GM21619 (cell line): ENCODE measurements at regions not wholly inside any gene's neighbourhood (a gene's known extent, or its start where the extent isn't known, plus 50 kb on each side); places are given as distances from the start of the nearest gene placed in this dataset.
"Not testable (repeated sequence)": the region's sequence is repeated elsewhere in the genome, so short reads cannot be mapped to it uniquely, and the experiment has no call there.

ENCODE experiments used
- ATAC-seq: cut with Tn5 transposase; IDR thresholded peaks from one replicate; pipeline ENCODE4 v1.9.1; 2021; ENCODE audit not compliant: unreplicated experiment

DNA sequence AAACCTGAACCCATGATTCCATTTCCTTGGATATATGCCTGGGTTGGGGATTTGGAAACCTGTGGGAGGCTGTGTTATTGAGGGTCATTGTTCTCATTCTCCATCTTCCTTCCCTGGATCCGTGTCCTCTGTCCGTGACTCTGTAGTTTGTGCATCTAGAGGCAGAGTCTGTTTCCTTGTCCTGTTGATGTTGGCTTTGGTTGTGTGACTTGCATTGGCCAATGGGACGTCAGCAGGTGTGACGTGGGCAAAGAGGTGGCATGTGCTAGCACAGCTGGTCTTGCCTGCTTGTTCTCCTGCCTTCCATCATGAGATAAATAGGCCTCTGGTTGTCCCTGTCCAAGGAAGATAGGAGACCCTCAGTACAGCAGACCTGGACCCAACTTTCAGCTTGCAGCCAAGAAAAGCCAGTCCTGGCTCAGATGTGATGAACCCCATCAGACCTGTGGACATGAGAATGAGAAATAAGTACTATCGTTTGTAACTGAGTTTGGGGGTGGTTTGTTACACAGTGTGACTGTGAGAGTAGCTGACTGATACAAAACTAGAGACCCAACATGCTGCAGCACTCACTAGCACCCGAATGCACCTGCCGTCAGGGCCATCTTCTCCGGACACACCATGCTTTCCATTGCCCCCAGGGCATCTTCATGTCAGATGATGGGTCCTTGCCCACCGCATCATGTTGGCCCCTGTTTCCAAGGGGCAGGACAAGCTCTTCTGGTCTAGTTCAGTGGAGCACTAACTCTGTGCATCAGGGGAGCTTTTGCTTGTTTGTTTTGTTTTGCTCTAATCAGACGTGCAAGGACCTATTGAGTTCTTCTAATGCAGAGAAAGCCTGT, 195.3 kb upstream of the SULF2 start:
- ATAC-seq = no peak

DNA sequence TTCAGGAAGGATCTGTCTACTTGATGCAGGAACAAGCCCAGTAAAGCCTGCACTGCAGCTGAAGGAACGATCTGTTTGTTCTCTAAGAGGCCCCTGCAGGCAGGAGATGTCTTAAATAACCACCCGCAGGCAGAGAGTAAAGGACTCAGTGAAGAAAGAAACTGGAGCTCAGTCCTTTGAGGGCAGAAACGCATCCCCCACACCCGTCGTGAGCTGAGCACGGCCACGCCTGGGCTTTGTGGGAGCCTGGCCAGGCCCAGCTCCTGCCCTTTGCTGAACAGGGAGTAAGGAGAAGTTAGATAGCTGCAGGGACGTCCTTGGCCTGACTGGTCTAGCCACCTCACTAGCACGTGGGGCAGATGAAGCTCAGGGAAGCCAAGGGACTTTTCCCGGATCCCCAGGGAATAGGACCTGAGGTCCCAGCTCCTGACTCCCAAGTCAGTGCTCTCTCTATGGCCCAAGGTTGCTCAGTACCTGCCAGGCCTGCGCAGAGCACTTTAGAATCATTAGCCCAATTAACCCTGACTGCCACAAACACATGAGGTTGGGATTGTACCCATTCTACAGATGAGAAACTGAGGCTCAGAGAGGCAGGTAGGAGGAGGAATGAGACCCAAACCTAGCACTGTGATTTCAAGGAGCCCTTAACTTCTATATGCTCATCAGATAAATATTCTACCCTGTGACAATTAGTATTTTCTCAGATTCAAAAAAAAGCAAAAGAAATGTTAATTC, 194.2 kb upstream of the SULF2 start:
- ATAC-seq = not testable (repeated sequence)

DNA sequence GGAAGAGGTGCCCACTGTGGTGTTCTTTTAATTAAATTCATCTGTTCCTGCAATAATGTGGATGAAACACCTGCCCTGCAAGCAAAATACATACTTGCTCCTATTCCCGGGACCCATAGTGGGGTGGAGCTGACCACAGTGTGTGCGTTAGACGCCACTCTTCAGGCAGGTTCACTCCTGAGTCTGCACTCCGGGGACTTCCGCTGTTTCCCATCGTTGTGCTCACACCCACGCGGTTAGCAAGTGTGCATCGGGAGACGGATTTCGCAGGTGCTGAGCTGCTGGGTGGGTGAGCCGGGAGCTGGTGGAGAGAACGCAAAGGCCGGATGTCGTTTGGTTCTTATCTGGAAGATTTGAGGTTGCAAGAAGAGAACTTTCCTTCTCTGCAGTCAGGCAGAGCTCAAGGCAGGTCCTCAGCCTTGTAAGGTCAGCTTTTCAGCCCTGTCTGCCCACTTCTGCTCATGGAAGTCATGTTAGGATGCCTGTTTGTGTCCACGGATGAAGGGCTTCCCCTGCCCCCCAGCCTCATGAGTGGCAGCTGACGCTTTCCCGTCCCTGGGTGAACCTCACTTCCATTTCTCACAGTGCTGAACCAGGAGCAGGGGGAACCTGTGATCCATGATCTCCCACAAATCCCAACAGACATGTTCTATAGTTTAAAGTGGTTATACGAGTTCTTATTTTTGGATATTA, 193.3 kb upstream of the SULF2 start:
- not testable (repeated sequence) for ATAC-seq

DNA sequence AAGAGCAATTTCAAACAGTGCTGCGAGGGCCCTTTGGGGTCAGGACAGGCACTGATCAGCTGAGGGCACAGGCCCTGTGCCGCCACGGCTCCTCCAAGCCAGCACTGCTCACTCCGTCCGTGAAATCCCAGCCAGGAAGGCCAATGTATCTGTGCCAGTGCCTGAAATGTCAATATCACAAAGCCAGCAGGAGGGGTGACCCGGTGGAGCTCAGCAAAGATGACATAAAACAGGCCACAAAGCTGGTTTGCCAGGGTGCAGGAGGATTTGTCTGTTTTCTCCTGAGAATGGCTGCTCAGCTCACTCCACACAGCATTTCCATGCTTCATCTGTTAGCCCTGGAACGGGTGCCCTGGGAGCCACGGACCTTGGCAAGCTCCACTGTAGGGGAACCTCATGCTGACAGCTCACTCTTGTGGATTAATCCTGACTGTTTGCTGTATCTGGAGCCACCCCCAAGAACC, 192.5 kb upstream of the SULF2 start:
- ATAC-seq = not testable (repeated sequence)

DNA sequence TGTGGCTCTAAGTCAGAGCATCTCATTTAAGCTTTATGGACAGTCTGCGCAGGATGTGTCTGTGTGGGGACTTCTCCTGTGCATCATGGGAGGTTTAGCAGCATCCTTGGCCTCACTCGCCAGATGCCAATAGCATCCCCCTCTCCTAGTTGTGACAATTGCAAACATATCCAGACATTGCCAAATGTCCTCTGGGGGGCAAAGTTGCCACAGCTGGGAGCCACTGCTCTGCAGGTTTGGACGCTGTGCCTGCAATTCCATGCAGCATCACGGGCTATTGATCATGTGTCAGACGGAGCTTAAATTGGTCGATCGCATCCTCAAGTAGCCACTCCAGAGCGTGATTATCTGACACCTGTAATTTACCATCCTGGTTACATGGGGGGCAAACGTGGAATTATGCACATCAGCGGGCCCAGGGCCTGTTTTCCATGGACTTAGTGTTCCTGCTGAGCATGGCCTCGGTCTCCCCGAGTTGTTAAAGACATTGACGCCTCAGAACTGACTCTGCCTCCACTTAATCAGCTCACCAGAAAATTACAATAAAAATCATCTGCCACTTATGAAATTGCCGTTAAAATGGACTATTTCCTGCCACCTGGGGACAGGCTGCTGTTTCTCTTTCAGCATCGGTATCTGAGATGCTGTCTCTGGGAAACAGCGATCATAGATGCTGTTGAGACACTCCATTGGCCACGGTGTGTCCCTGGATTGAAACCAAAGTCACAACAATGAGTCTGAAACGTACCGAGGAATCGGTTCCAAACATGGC, 191.9 kb upstream of the SULF2 start:
- ATAC-seq = not testable (repeated sequence)

DNA sequence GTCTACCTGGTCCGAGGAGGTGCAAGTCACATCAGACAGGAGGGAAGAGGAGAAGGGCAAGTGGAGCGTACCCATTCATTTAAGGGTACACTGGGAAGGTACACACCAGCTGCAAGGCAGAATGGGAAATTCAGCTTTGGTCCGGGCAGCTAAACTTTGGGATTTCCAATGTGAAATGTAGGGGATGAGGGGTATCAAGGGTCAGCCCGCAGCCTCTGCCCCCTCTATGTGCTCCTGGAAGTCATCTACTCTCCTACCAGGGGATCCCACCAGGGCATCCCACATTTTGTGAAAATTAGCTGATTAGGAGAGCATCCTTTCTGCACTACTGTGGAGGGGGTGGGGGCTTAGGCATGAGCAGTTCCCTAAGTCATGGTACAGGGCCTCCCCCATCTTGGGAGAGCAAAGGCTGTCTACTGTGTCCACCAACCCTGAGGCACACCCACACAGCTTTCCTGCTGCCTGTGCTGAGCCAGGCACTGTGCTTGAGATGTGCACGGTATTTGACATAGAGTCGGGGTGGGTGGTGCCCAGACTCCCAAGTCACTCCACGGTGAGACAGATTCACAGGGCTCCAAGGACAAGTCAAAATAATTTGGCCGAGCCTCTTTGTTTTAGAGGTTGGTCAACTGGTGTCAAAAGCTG, 189.1 kb upstream of the SULF2 start:
- ATAC-seq = no peak

DNA sequence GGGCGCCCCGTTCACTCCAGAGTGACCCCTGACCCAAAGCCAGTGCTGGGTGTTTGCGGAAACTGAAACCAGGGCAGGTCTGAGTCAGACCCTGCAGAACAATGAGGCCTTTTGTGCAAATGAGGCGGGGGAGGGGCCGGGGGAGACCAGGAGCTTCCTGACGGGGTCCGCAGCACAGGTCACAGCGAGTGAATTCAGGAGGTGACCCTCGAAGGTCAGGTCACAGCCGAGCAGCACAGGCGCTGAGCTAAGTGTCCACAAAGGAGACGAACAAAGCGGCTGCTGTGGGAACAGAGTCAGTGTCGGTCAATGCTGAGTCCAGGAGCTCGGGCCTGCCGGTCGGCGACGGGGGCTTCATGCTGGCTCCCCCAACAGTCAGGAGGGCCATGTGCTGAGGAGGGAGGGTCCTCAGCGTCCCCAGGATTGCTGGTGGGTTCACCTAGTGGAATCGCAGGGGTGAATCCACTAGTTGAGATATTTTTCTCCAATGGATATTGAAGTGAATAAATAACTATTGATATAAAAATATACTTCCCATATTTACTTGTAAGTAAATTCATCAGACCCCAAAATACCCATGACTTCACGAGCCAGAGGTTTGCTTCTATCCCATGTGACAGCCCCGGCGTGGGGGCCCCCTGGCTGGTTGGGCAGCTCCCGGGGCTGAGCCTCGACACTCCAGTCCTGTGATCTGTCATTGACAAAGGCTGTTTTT, 188.4 kb upstream of the SULF2 start:
- ATAC-seq = no peak

DNA sequence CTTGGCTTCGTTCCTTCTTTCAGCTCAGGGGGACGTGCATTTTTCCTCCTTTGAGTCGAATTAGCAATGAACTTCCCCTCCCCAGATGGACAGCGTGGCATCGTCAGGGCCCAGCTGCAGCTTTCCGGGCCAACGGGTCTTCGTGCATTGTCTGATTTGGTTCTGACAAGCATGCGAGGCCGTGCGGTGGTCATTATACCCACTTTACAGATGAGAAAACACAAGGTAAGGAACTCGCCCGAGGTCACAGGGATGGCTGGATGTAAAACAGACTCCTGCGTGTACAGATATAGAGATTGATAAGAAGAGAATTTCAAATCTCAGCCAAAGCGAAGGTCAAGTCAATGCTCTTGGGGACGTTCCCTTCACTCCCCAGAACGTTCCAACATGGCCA, 187.6 kb upstream of the SULF2 start:
- ATAC-seq = no peak

DNA sequence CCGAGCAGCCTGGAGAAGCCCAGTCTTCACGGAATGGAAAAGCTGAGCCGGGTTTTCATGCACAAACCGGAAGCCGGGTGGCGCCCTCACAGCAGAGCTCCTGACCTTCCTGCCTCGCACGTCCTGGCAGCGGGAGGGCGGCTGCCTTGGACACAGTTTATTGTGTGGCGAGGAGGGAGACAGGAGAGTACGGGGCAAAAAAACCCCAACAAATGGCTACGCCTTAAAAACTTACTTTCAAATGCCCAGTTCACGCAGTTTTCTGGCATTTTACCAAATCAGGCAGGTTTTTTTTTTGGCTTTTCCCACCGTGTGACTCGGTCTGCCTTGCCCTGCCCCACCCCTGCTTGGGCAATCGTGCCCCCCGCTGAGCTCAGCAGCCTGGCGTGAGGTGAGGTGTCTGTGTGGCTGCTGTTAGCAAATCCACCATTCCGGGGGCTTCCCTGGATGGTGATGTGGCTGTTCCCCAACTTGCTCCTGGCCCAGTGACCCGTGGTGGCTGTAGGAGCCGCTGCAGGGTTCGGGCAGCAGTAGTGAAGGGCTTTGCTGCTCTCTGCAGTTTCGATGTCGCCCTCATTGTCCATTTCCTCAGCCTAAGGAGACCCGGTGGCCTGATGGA, 187.1 kb upstream of the SULF2 start:
- not testable (repeated sequence) for ATAC-seq

DNA sequence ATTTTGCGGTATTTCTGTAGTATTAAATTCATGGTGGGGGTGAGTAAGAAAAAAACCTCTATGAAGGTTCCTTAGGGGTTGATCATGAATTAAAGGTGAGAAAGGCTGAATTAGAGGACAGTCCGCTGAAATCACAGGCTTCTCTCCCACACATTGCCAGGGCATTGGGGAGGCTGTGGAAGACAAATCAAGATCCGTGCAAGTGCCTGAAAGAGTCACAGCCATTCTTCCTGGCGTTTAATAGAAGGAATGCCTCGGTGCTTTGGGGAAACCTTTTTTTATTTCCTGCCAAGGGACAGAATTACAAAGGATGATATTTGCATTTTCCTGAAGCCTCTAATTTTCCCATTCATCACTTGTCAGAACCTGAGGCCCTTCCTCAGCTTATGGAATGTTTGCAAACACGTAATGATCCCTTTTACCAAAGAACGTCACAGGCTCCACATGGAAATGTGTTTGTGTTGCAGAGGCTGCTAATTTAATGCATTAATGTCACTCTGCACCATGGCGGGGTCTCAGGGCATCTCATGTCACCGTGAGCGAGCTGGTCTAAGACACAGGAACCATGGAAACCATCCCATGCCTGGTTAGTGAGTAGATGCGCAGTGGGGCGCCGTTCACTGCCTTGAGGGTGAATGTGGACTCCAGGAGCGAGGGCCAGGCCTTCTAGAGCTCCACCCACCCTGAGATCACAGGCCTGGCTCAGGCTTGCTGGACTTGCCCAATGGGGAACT, 185.9 kb upstream of the SULF2 start:
- ATAC-seq = no peak

DNA sequence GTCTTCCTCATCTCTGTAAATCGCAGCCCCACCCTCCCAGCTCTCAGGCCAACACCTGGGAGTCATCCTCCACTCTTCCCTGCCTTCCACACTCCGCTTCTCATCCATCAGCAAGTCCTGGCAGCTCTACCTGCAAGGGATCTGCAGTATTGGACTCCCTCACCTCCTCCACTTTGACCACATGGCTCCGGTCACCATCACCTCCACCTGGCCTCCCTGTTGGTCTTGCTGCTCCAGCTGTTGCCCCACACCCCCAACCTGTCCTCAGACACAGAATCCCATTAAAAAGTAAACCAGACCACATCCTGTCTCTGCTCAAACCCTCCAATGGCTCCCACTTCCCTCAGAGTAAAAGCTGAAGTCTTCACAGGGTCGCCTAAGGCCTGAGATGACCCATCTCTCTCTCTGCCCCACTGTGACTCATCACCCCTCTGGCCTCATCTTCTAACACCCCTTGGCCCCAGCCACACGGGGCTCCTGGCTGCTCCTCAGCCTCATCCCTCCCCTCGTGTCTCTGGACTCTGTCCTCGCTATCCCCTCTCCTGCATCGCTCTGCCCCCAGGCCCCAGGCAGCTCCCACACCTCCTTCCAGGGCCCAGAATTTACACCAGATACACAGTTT, 185.1 kb upstream of the SULF2 start:
- ATAC-seq = no peak

DNA sequence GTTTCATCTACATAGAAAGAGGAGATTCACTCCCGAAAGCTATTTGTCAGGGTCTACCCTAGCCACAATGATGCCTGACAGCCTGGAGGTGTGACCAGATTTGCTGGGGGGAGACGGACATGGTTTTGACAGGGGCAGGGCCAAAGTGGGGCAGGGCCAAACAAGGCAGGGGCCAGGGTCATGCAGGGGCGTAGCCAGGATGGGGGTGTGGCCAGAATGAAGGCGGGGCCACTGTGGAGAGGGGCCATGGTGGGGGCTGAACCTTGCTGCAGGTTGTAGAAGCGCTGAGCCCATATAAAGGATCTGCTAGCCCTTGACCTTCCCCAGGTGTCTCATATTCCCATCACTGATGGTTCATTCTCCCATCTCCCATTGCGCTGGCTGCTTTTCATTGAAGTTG, 184.1 kb upstream of the SULF2 start:
- no peak for ATAC-seq

DNA sequence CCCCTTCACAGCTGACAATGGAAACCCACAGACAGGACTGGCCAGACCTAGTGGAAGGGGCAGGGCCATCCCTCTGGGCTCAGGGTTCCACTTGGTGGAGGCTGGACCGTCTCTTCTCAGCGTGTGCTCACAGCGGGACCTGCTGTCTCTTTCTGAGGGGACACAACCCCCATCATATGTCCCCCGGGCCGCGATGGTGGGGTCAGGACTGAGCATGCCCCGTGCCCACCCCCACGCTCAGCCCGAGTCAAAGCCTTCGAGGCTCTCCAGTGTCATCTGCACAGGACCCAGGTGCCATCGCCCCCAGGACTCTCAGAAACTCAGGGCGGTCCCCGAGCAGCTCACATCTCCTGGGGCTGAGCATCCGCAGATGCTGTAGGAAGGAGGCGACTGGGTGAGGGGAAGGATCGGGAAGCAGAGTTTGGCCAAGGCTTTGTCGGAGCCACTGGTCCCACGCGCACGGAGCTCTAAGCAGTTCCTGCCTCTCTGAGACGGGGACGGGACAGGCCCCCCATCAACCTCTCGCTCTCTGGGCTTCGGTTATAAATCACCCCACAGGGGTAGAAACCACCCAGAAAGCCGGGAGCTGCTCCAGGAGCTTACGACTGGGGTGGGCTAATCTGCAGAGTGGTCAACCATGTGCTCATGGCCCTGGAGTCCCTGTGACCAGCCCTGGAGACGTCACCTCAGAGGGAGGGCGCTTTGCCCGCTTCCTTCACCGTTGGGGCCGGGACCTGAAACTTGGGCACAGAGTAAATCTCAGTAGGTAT, 183.4 kb upstream of the SULF2 start:
- no peak for ATAC-seq

DNA sequence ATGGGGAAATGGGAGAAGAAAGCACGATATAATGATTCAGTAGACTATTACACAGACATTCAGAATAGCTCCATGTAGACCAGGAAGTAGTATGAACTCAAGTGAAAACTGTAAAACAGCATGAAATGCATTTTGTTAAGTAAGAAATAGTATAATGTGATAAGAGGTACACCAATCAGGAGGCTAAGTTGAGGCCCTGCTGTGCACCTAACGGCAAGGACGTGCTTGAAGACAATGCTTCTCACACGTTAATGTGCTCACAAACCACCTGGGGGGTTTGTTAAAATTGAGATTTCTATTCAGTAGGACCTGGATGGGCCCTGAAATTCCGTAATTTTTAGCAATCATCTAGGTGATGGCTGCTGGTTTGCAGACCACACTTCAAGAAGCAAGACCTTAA, 178.9 kb upstream of the SULF2 start:
- ATAC-seq = no peak

DNA sequence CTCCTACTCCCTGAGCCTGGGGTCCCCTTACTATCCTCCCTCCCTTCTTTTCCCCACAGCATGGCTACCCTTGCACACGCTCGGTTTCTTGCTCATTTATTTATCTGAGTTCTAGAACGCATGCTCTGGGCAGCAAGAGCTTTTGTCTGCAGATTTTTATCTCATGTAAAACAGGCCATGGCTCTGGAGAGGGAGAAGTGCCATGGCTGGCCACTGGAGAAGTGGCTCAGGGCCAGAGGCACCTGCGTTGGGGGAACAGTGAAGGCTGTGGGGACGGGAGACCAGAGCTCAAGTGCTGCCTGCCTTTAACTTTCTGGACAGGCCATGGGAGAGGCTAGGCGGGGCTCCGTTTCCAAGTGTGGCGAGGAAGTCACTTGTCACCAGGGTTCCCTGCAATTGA, 177.7 kb upstream of the SULF2 start:
- ATAC-seq = no peak

DNA sequence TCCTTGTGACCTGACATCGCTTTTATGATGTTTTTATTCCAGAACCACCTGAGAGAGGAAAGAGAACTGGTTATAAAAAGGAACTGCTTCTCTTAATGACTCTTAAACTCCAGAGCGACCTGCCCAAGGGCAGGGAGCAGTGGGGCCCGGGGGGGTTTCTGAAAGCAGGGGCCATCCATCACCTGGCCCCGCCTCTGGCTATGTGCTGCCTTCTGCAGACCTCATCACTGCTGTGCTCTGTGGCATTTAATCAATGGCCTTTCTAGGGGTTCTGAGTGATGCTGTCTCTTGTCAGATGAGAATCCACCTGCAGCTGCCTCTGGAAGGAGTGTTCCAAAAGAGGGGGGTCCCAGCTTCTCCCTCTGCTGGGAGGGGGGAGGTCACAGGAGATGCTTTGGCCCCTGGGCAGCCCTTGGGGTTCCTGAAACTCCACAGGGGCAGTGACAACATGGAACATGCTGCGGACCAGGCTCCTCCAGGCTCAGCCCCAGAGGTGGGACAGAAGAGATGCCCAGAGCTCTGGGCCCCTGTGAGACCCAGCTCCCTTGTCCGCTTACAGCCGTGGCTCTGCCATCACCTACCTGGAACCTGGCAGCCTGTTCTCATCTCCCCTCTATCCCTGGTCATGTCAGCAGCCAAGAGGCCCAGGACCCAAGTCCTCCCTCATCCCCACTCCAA, 177.1 kb upstream of the SULF2 start:
- ATAC-seq = no peak
